Colonic mucosa (tissue), 4 donors: ENCODE measurements at regions not wholly inside any gene's neighbourhood (a gene's known extent, or its start where the extent isn't known, plus 50 kb on each side); places are given as distances from the start of the nearest gene placed in this dataset.

Experiments
- DNase-seq: peaks from one replicate; pipeline ENCODE4 v3.0.0-alpha.2; 2020
- H3K27ac ChIP-seq: fragments of 200-600 bp; one replicate; pipeline ENCODE4 v1.8.0; 2021
- H3K27me3 ChIP-seq: fragments of 200-600 bp; one replicate; pipeline ENCODE4 v1.8.0; 2021
- H3K36me3 ChIP-seq: fragments of 200-600 bp; one replicate; pipeline ENCODE4 v1.8.0; 2021
- H3K4me1 ChIP-seq: fragments of 200-600 bp; one replicate; pipeline ENCODE4 v1.8.0; 2021; ENCODE audit warnings: mild to moderate bottlenecking
- H3K4me3 ChIP-seq: fragments of 200-600 bp; one replicate; pipeline ENCODE4 v1.8.0; 2021
- H3K9ac ChIP-seq, 2 donors: one replicate each; pipeline ENCODE4 v1.7.0; 2013; ENCODE audit warnings: control low read depth in 2 of 2, low read depth in 2 of 2, low read length in 2 of 2
- H3K9me3 ChIP-seq: fragments of 200-600 bp; one replicate; pipeline ENCODE4 v1.8.0; 2021
- intact Hi-C: fragments of 100-400 bp; cut with DNase I; formaldehyde crosslinking; loops from one replicate; pipeline ENCODE4 v1.14.1; 2022
- TF ChIP-seq, protein P1 (sequence below): fragments of 200-600 bp; IDR thresholded peaks from one replicate; pipeline ENCODE4 v1.8.0; 2022; ENCODE audit warnings: antibody characterized with exemption, mild to moderate bottlenecking
- donor health status: healthy.
- donor health status: DM: no; HTN: no; CAD: no.
- donor health status: DM: no; HTN: no; CAD: no.

DNA sequence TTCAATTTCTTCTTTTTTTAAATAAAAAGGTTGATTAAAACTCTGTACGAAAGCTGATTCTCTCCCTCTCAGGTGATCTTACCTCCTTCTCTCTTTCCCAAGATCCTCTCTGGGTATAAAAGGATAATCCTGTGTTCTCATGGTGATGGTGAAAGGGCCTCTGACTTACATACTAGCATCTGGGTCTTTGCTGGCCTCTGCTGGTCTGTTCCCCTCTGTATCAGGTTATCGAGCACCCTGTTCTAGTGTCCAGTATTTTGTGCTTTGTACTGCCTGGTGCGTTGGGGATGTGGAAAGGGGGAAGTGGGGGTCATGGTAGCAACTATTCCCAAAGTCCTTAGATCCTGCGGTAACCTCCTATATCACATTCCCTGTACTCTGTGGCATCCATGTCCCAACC is 328.9 kb downstream of the NR2F1-AS1 start:
- Histone ChIP-seq H3K9me3 (no peaks in the 10 kb centered on the region), H3K4me3 (no peak overlapping the region), H3K4me1 (no peaks in the 10 kb centered on the region), H3K36me3 (no peaks in the 10 kb centered on the region), H3K27me3 (no peaks in the 10 kb centered on the region), H3K9ac (no peak overlapping the region), H3K27ac (no peak overlapping the region)
- TF ChIP-seq, protein P1, sequence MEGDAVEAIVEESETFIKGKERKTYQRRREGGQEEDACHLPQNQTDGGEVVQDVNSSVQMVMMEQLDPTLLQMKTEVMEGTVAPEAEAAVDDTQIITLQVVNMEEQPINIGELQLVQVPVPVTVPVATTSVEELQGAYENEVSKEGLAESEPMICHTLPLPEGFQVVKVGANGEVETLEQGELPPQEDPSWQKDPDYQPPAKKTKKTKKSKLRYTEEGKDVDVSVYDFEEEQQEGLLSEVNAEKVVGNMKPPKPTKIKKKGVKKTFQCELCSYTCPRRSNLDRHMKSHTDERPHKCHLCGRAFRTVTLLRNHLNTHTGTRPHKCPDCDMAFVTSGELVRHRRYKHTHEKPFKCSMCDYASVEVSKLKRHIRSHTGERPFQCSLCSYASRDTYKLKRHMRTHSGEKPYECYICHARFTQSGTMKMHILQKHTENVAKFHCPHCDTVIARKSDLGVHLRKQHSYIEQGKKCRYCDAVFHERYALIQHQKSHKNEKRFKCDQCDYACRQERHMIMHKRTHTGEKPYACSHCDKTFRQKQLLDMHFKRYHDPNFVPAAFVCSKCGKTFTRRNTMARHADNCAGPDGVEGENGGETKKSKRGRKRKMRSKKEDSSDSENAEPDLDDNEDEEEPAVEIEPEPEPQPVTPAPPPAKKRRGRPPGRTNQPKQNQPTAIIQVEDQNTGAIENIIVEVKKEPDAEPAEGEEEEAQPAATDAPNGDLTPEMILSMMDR, result no peak
- intact Hi-C loops, result no loop called here
- DNase-seq, result no peak

DNA sequence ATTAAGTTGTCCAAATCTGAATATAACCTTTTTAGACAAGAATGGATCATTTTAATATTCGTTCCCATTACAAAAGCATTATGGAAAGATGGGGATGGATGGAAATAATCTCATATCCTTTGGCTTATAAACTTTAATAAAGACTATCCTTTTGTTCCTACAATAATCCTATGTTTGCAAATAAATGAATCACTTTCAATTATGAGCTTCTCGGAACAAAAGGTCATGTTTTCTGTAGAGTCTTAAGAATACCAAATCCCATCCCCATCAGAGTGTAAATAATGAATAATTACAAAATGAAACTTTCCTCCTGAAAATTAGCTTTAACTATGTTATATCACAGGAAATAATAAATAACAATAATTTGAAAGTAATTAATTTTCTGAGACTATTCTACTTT is 329.7 kb downstream of the NR2F1-AS1 start:
- no peak for DNase-seq
- Histone ChIP-seq H3K36me3 (no peaks in the 10 kb centered on the region), H3K27ac (no peak overlapping the region), H3K9ac (no peak overlapping the region), H3K4me1 (no peaks in the 10 kb centered on the region), H3K27me3 (no peaks in the 10 kb centered on the region), H3K4me3 (no peak overlapping the region), H3K9me3 (no peaks in the 10 kb centered on the region)
- TF ChIP-seq, protein P1, result no peak
- intact Hi-C loops, result no loop called here

DNA sequence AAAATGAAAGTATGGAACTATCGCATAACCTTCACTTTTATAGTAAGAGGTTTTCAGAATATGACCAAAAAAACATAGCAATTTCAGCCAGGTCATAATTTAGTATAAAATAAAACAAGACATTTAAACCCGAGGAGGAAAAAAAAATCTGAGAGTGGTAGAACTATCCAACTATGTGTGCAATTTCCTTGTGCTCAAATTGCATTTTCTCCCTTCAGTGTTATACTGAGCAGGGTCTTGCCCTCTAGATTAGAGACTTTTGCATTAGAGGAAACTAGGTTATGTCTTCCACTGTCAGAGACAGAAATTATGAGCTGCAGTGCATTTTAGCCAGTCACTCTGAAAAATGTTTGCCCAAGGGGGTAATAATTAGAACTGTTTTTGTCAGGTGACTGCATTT is 330.6 kb downstream of the NR2F1-AS1 start:
- intact Hi-C loops, result no loop called here
- H3K4me1 ChIP-seq, result no peaks in the 10 kb centered on the region
- H3K4me3 ChIP-seq, result no peak overlapping the region
- no peaks in the 10 kb centered on the region for H3K27me3 ChIP-seq
- H3K9me3 ChIP-seq, result no peaks in the 10 kb centered on the region
- no peak overlapping the region for H3K9ac ChIP-seq
- H3K36me3 ChIP-seq, result no peaks in the 10 kb centered on the region
- TF ChIP-seq, protein P1, result no peak
- no peak overlapping the region for H3K27ac ChIP-seq
- DNase-seq, result no peak

DNA sequence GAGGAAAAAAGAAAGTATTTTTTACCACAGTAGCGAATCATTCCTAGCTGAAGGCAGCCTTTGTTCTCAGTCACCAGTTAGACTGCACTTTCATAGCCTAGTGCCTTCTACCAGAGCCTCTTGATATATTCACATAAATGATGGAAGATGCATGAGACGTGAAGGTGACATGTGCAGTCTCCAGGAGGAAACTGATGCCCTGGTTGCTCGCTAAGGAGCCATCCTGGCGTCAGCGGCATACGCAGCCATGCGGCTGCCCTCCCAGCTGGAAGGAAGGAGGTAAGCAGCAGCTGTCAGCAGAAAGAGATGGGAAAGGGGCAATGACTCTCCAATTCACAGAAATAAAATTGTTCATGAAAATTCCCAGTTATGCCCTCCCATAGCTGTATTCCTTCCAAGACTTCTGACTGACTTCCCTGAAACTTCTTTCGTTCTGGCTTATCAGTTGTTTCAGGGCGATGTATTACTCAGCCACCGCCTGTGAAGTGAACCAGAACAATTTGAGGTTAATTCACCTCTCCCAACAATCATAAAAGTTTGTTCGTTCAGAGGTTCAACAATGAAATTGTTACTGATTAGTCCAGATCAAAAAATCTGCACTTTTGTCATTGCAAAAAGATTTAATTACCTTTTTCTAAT is 331.2 kb downstream of the NR2F1-AS1 start:
- intact Hi-C loops, result no loop called here
- Histone ChIP-seq H3K36me3 (no peaks in the 10 kb centered on the region), H3K4me1 (no peaks in the 10 kb centered on the region), H3K4me3 (no peak overlapping the region), H3K9ac (peak overlapping the region in 1 of 2 donors; percentile 16), H3K9me3 (no peaks in the 10 kb centered on the region), H3K27ac (no peak overlapping the region), H3K27me3 (no peaks in the 10 kb centered on the region)
- DNase-seq, result no peak
- TF ChIP-seq, protein P1, result no peak

DNA sequence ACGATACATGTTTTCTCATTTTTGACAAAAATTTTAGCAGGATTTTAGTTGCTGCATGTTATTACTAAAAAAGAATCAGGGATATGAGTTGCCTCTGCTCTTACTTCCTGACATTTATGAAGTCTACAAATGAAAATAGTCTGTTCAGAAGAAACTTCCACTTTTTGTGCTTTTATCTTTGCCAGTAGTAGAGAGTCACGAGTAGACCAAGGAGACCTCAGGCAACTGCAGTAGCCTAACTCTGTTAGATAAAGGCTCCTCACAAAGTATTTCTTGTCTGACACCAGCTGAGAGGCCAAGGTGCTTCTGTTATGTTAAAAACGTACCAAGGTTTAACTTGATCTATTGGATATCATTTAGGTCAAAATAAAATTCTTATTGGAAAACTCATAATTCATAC is 333.9 kb downstream of the NR2F1-AS1 start:
- Histone ChIP-seq H3K27me3 (no peaks in the 10 kb centered on the region), H3K27ac (no peak overlapping the region), H3K9ac (no peak overlapping the region), H3K9me3 (no peaks in the 10 kb centered on the region), H3K4me3 (no peak overlapping the region), H3K4me1 (no peaks in the 10 kb centered on the region), H3K36me3 (no peaks in the 10 kb centered on the region)
- DNase-seq, result no peak
- TF ChIP-seq, protein P1, result no peak
- intact Hi-C loops, result no loop called here
